WERI-Rb-1 (cell line): ENCODE measurements at regions not wholly inside any gene's neighbourhood (a gene's known extent, or its start where the extent isn't known, plus 50 kb on each side); places are given as distances from the start of the nearest gene placed in this dataset.

Source experiments
- DNase-seq: peaks from one replicate; pipeline ENCODE4 v3.0.0-alpha.2; 2020
- H3K27ac ChIP-seq: fragments of 250-450 bp; sonication (Bioruptor Pico); 2 replicates; pipeline ENCODE4 v1.5.1; 2020; ENCODE audit warnings: mild to moderate bottlenecking, moderate library complexity
- H3K27me3 ChIP-seq: fragments of 250-450 bp; sonication (Bioruptor Pico); 2 replicates; pipeline ENCODE4 v1.5.1; 2021; ENCODE audit warnings: mild to moderate bottlenecking, low read depth, moderate library complexity; ENCODE audit not compliant: insufficient read depth, severe bottlenecking
- H3K36me3 ChIP-seq: fragments of 250-450 bp; sonication (Bioruptor Pico); 2 replicates; pipeline ENCODE4 v1.5.1; 2020; ENCODE audit warnings: mild to moderate bottlenecking, moderate library complexity
- H3K4me3 ChIP-seq: 2 replicates; pipeline ENCODE4 v1.5.1; 2011; ENCODE audit warnings: low read depth, mild to moderate bottlenecking, control low read depth, low read length
- H3K9me3 ChIP-seq: fragments of 250-450 bp; sonication (Bioruptor Pico); 2 replicates; pipeline ENCODE4 v1.5.1; 2021; ENCODE audit warnings: mild to moderate bottlenecking, moderate library complexity; ENCODE audit not compliant: severe bottlenecking
- TF ChIP-seq, protein P1 (sequence below): IDR thresholded peaks from 2 replicates; pipeline ENCODE4 v1.5.1; 2011; ENCODE audit warnings: low read depth, mild to moderate bottlenecking, control low read depth, inconsistent platforms, low read length

DNA sequence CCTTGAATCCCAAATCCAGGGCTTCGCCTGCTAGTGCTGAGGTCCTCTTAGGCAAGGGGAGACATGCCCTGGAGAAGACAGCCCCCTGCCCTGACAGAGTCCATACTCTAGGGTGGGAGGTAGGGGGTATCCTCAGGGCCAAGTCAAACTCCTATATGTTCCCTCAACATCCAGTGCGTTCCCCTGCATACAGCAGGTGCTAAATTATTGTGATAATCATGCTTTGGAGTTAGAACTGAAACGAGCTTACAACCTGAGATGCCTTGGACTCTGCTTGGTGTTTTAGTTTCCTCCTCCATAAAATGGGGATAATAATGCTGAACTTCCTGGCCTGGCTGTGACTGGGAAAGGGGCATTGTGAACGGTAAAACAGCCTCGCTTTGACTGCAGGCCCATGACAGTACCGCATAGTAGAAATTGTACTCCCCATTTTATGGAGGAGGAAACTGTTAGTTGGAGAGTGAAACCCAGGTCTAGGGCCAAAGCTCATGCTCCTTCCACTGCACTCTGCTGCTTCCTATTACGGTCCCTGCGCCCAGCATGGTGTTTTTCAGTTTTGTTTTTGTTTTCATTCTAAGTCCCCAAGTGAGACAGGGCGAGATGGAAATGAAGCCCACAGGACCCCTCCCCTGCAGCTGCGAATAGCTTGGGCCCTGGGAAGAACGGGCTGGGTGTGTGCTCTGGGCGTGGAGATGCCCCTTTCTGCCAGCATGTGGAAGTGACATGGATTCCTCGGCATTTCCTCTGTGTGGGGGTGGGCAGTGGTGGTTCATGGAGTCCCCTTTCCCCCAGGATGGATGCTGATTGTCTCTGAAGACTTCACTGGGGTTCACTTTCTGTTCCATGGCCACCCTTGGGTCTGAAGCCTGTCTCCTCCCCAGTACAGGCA is 162.5 kb downstream of the VEGFA start:
- DNase-seq, result peak; percentile 1
- H3K27ac ChIP-seq, result no peak overlapping the region
- H3K36me3 ChIP-seq, result no peaks in the 10 kb centered on the region
- no peaks in the 10 kb centered on the region for H3K27me3 ChIP-seq
- TF ChIP-seq, protein P1, sequence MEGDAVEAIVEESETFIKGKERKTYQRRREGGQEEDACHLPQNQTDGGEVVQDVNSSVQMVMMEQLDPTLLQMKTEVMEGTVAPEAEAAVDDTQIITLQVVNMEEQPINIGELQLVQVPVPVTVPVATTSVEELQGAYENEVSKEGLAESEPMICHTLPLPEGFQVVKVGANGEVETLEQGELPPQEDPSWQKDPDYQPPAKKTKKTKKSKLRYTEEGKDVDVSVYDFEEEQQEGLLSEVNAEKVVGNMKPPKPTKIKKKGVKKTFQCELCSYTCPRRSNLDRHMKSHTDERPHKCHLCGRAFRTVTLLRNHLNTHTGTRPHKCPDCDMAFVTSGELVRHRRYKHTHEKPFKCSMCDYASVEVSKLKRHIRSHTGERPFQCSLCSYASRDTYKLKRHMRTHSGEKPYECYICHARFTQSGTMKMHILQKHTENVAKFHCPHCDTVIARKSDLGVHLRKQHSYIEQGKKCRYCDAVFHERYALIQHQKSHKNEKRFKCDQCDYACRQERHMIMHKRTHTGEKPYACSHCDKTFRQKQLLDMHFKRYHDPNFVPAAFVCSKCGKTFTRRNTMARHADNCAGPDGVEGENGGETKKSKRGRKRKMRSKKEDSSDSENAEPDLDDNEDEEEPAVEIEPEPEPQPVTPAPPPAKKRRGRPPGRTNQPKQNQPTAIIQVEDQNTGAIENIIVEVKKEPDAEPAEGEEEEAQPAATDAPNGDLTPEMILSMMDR, result no peak
- no peak overlapping the region for H3K4me3 ChIP-seq
- no peaks in the 10 kb centered on the region for H3K9me3 ChIP-seq

DNA sequence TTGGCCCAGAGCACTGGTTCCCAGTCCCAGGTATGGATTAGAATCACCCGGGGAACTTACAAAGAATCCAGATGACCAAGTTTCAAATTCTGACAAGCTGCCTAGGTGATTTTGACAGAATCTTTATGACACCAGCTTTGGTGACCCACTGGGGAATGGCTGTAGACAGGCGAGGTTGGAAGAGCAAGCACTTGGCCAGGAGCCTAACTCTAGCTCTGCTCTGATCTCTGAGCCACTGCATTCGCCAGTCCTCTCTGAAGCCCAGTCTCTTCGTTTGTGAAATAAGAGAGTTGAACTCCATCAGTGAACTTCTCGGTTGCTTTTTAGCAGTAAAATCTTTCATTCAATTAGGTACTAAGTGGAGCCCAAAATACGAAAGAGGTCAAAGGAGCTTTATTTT is 161.2 kb downstream of the VEGFA start:
- H3K4me3 ChIP-seq, result no peak overlapping the region
- H3K27ac ChIP-seq, result no peak overlapping the region
- no peaks in the 10 kb centered on the region for H3K27me3 ChIP-seq
- no peaks in the 10 kb centered on the region for H3K36me3 ChIP-seq
- TF ChIP-seq, protein P1, result no peak
- no peak for DNase-seq
- H3K9me3 ChIP-seq, result no peaks in the 10 kb centered on the region

DNA sequence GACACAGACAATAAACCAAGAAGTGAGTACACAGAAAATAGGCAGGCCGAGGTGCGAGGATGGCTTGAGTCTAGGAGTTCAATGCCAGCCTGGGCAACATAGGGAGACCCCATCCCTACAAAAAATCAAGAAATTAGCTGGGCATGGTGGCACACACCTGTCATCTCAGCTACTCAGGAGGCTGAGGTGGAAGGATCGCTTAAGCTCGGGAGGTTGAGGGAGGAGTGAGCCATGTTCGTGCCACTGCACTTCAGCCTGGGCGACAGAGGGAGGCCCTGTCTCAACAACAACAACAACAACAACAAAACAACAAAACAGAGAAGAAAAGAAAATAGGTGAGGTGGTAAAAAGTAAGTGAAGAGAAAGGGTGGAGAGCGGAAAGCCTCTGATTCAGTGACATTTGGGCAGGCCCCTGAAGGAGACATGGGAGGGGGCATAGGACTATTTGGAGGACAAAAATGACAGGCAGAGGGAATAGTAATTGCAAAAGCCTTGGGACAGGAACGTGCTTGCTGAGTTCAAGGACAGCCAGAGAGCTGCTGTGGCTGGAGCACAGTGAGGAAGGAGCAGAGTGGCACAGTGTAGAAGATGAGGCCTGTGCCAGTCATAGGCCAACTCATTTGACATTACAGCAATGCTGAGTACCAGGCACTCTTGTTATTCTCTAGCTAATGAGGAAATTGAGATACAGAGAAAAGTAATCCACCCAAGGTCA is 160.6 kb downstream of the VEGFA start:
- no peak overlapping the region for H3K4me3 ChIP-seq
- H3K36me3 ChIP-seq, result no peaks in the 10 kb centered on the region
- DNase-seq, result no peak
- no peaks in the 10 kb centered on the region for H3K27me3 ChIP-seq
- H3K27ac ChIP-seq, result no peak overlapping the region
- TF ChIP-seq, protein P1, result no peak
- no peaks in the 10 kb centered on the region for H3K9me3 ChIP-seq

DNA sequence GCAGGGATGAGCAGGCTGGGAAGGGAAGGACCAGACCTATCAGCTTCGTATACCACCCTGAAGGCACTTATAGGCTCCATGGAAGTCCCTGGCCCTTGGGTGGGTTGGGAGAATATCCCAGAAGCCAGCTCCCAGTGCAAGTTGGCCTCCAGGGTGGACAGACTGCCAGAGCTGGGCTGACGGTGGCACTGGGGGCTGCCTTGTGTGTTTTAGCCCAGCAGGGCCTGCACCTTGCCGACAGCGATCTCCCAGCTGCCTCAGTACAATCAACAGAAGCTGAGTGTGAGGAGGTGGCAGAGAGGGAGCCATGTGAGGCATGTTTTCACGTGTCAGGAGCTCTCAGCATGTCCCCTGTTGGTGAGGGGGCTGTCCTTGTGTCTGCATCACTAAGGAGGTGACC is 159.5 kb downstream of the VEGFA start:
- TF ChIP-seq, protein P1, result no peak

DNA sequence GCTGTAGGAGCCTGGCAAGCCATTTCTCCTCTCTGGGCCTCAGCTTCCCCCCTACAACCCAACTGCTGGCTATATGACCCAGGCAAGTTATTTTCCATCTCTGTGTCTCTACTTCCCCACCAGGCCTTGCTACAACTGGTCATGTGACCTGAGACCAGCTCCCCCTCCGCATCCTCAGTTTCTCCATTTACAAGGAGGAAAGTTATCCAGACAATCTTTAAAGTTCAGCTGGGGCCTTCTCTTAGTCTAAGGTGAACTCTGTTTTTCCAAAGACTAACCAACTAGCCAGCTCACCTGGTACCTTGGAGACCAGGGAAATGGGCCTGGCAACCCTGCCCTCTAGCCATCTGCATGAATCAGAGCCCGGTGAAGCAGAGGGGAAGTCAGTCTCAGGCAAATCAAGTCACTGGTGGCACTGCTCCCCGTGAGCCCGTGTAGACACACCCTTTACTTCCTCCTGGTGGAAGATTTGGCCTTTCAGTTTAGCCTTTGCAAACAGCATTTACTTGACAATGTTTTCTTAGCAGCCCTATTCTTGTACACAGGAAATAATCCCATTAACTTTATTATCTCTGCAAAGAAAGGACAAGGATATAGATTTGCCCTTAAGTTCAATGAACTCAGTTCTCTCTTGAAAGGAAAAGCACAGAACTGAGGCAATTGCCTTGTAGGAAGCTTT is 157.7 kb downstream of the VEGFA start:
- peak overlapping the region; percentile 48; the same call in 1 of the 2 replicates for H3K27ac ChIP-seq
- H3K27me3 ChIP-seq, result no peaks in the 10 kb centered on the region
- TF ChIP-seq, protein P1, result no peak
- no peak overlapping the region for H3K4me3 ChIP-seq
- DNase-seq, result no peak
- H3K9me3 ChIP-seq, result no peaks in the 10 kb centered on the region
- no peaks in the 10 kb centered on the region for H3K36me3 ChIP-seq

More for the DNA sequence above, 159.5 kb downstream of the VEGFA start:
- Histone ChIP-seq H3K27me3 (no peaks in the 10 kb centered on the region), H3K27ac (no peak overlapping the region), H3K4me3 (no peak overlapping the region), H3K36me3 (no peaks in the 10 kb centered on the region), H3K9me3 (no peaks in the 10 kb centered on the region)
- no peak for DNase-seq
